Activated B cell treated with CpG ODN at 0.5 μM for 24 hours (primary cell): ENCODE measurements at regions not wholly inside any gene's neighbourhood (a gene's known extent, or its start where the extent isn't known, plus 50 kb on each side); places are given as distances from the start of the nearest gene placed in this dataset.

Source experiments
- ATAC-seq: fragments of 200-7000 bp; cut with Tn5 transposase; one replicate; pipeline ENCODE4 v1.10.0; 2021; ENCODE audit warnings: low read depth, mild to moderate bottlenecking, moderate library complexity
- CTCF ChIA-PET: fragments of 350-600 bp; sonication (Branson Sonifier 250); formaldehyde crosslinking; loops from one replicate; lab custom pipeline; 2021; ENCODE audit warnings: antibody characterized with exemption; lab: Charles Lee
- POLR2A ChIA-PET: fragments of 350-600 bp; sonication (Branson Sonifier 250); formaldehyde crosslinking; loops from one replicate; lab custom pipeline; 2021; ENCODE audit warnings: antibody characterized with exemption; lab: Charles Lee
- DNase-seq: peaks from one replicate; pipeline ENCODE4 v3.0.0; 2022
- H3K27ac Mint-ChIP-seq: one replicate; pipeline ENCODE4 v1.8.0; 2020; ENCODE audit warnings: mixed read lengths
- H3K27me3 Mint-ChIP-seq: one replicate; pipeline ENCODE4 v1.8.0; 2021; ENCODE audit warnings: mixed read lengths
- H3K36me3 Mint-ChIP-seq: one replicate; pipeline ENCODE4 v1.8.0; 2021; ENCODE audit warnings: low read depth, mixed read lengths
- H3K4me1 Mint-ChIP-seq: one replicate; pipeline ENCODE4 v1.8.0; 2021; ENCODE audit warnings: mixed read lengths
- H3K4me3 Mint-ChIP-seq: one replicate; pipeline ENCODE4 v1.8.0; 2020; ENCODE audit warnings: mild to moderate bottlenecking, mixed read lengths
- H3K9me3 Mint-ChIP-seq: one replicate; pipeline ENCODE4 v1.8.0; 2020; ENCODE audit warnings: mixed read lengths
- CTCF ChIP-seq: fragments of 200-600 bp; IDR thresholded peaks from one replicate; pipeline ENCODE4 v1.8.0; 2022; ENCODE audit warnings: antibody characterized with exemption, mild to moderate bottlenecking
- intact Hi-C: fragments of 100-400 bp; cut with micrococcal nuclease; formaldehyde crosslinking; loops from one replicate; pipeline ENCODE4 v1.15.1; 2024

- POLR2A ChIA-PET, result no interaction called here
- intact Hi-C loops, result no loop called here
- ATAC-seq, result no peak
- no peak for DNase-seq
- H3K4me3 Mint-ChIP-seq, result no peak overlapping the region
- H3K27ac Mint-ChIP-seq, result no peak overlapping the region
- CTCF ChIA-PET, result interaction anchor here (0.9 kb wide), 1 partner anchor 25 kb away, joined by 3 read pairs; no protein-coding TSS in a partner anchor
- TF ChIP-seq CTCF, result no peak
- no peaks in the 10 kb centered on the region for H3K9me3 Mint-ChIP-seq
- H3K27me3 Mint-ChIP-seq, result no peaks in the 10 kb centered on the region
- no peaks in the 10 kb centered on the region for H3K36me3 Mint-ChIP-seq
- H3K4me1 Mint-ChIP-seq, result peaks cover 20% of the 10 kb centered on the region
Observed at GRCh38 chr12:92089559-92089958, 56.1 kb downstream of the BTG1 start.

- Mint-ChIP-seq H3K4me3 (no peak overlapping the region), H3K9me3 (no peaks in the 10 kb centered on the region), H3K27me3 (no peaks in the 10 kb centered on the region), H3K36me3 (no peaks in the 10 kb centered on the region), H3K27ac (no peak overlapping the region), H3K4me1 (peaks cover 16% of the 10 kb centered on the region)
- CTCF ChIA-PET, result no interaction called here
- intact Hi-C loops, result no loop called here
- POLR2A ChIA-PET, result interaction anchor here (0.7 to 1.0 kb wide), 2 partner anchors 45 to 315 kb away, joined by 4 to 5 read pairs; no protein-coding TSS in a partner anchor
- DNase-seq (no peak), ATAC-seq (no peak)
- TF ChIP-seq CTCF, result no peak
Observed at GRCh38 chr12:92088805-92089204, 56.8 kb downstream of the BTG1 start.

GRCh38 chr12:92085736-92086040 lies 60.0 kb downstream of the BTG1 start:
- H3K9me3 Mint-ChIP-seq, result no peaks in the 10 kb centered on the region
- no peak overlapping the region for H3K27ac Mint-ChIP-seq
- CTCF ChIA-PET, result no interaction called here
- no peak overlapping the region for H3K4me3 Mint-ChIP-seq
- TF ChIP-seq CTCF, result no peak
- H3K4me1 Mint-ChIP-seq, result peaks cover 17% of the 10 kb centered on the region
- no peaks in the 10 kb centered on the region for H3K36me3 Mint-ChIP-seq
- intact Hi-C loops, result no loop called here
- no peak for ATAC-seq
- DNase-seq, result no peak
- no peaks in the 10 kb centered on the region for H3K27me3 Mint-ChIP-seq
- POLR2A ChIA-PET, result interaction anchor here (0.6 kb wide), 1 partner anchor 26 kb away, joined by 5 read pairs; no protein-coding TSS in a partner anchor

GRCh38 chr12:92085040-92085735 lies 60.5 kb downstream of the BTG1 start:
- H3K4me3 Mint-ChIP-seq, result no peak overlapping the region
- no peak for ATAC-seq
- H3K27ac Mint-ChIP-seq, result no peak overlapping the region
- ChIA-PET POLR2A (interaction anchor here (0.6 to 0.7 kb wide), 2 partner anchors 25 to 26 kb away, joined by 5 to 8 read pairs; no protein-coding TSS in a partner anchor), CTCF (interaction anchor here (0.7 kb wide), 1 partner anchor 18 kb away, joined by 3 read pairs; no protein-coding TSS in a partner anchor)
- no peak for DNase-seq
- no peaks in the 10 kb centered on the region for H3K9me3 Mint-ChIP-seq
- H3K4me1 Mint-ChIP-seq, result peaks cover 22% of the 10 kb centered on the region
- no peak for TF ChIP-seq CTCF
- intact Hi-C loops, result no loop called here
- no peaks in the 10 kb centered on the region for H3K27me3 Mint-ChIP-seq
- no peaks in the 10 kb centered on the region for H3K36me3 Mint-ChIP-seq

GRCh38 chr12:92080911-92081285 lies 64.7 kb downstream of the BTG1 start:
- H3K27me3 Mint-ChIP-seq, result no peaks in the 10 kb centered on the region
- intact Hi-C loops, result no loop called here
- no peak for TF ChIP-seq CTCF
- ChIA-PET CTCF (no interaction called here), POLR2A (no interaction called here)
- H3K9me3 Mint-ChIP-seq, result no peaks in the 10 kb centered on the region
- H3K4me3 Mint-ChIP-seq, result no peak overlapping the region
- ATAC-seq (no peak), DNase-seq (no peak)
- peaks cover 46% of the 10 kb centered on the region for H3K4me1 Mint-ChIP-seq
- H3K36me3 Mint-ChIP-seq, result no peaks in the 10 kb centered on the region
- H3K27ac Mint-ChIP-seq, result no peak overlapping the region
